ENCODE measurements at regions not wholly inside any gene's neighbourhood (a gene's known extent, or its start where the extent isn't known, plus 50 kb on each side); places are given as distances from the start of the nearest gene placed in this dataset.
A peak's percentile ranks its signal among the peaks of the same experiment; 100 is the strongest.

- Histone ChIP-seq H3K27me3 (replicated peaks; ENCODE audit: insufficient read depth) (no peaks in the 10 kb centered on the region), H3K79me2 (ENCODE audit: insufficient read depth) (no peaks in the 10 kb centered on the region), H3K36me3 (ENCODE audit: low read depth) (no peaks in the 10 kb centered on the region), H3K4me3 (no peak overlapping the region), H3K27ac (no peak overlapping the region), H3K9me2 (ENCODE audit: insufficient read depth) (no peaks in the 10 kb centered on the region), H3F3A (ENCODE audit: insufficient read depth) (no peaks in the 10 kb centered on the region), H4K20me1 (ENCODE audit: insufficient read depth) (no peaks in the 10 kb centered on the region), H3K4me1 (ENCODE audit: insufficient read depth) (no peaks in the 10 kb centered on the region), H3K4me2 (ENCODE audit: unreplicated experiment) (no peak overlapping the region), H3K9ac (no peak overlapping the region), H2AFZ (no peak overlapping the region), H3K9me3 (ENCODE audit: low read depth) (no peaks in the 10 kb centered on the region)
- in situ Hi-C loops (cut with MboI) = no loop called here
- TF ChIP-seq EZH2phosphoT487 (IDR thresholded peaks at IDR 0.05; ENCODE audit: insufficient read depth, low read depth) (no peak), EZH2 (IDR thresholded peaks at IDR 0.05; ENCODE audit: insufficient read depth, poor library complexity, severe bottlenecking) (no peak)
- 43 to 49% methylated on average over 5 of the region's 5 CpGs for WGBS, 2 experiments (ENCODE audit: low coverage in 1 of 2, low lambda C conversion rate in 2 of 2, missing lambda C conversion rate in 2 of 2)
- DNase-seq = no peak
Measured at GRCh38 chr2:7490672-7491071, 573.5 kb downstream of the RNF144A start.

GRCh38 chr2:7492719-7493118, 575.5 kb downstream of the RNF144A start:
- H3K4me1 ChIP-seq (ENCODE audit: insufficient read depth) = no peaks in the 10 kb centered on the region
- no peak overlapping the region for H3K9ac ChIP-seq
- no peaks in the 10 kb centered on the region for H3F3A ChIP-seq (ENCODE audit: insufficient read depth)
- H3K27ac ChIP-seq = no peak overlapping the region
- H2AFZ ChIP-seq = no peak overlapping the region
- H3K79me2 ChIP-seq (ENCODE audit: insufficient read depth) = no peaks in the 10 kb centered on the region
- no peaks in the 10 kb centered on the region for H4K20me1 ChIP-seq (ENCODE audit: insufficient read depth)
- in situ Hi-C loops (cut with MboI) = no loop called here
- 69 to 74% methylated on average over 1 of the region's 1 CpG for WGBS, 2 experiments (ENCODE audit: low coverage in 1 of 2, low lambda C conversion rate in 2 of 2, missing lambda C conversion rate in 2 of 2)
- DNase-seq = no peak
- no peak for TF ChIP-seq EZH2phosphoT487 (IDR thresholded peaks at IDR 0.05; ENCODE audit: insufficient read depth, low read depth)
- TF ChIP-seq EZH2 (IDR thresholded peaks at IDR 0.05; ENCODE audit: insufficient read depth, poor library complexity, severe bottlenecking) = no peak
- H3K27me3 ChIP-seq (replicated peaks; ENCODE audit: insufficient read depth) = no peaks in the 10 kb centered on the region
- no peak overlapping the region for H3K4me3 ChIP-seq
- no peaks in the 10 kb centered on the region for H3K36me3 ChIP-seq (ENCODE audit: low read depth)
- H3K9me3 ChIP-seq (ENCODE audit: low read depth) = no peaks in the 10 kb centered on the region
- H3K9me2 ChIP-seq (ENCODE audit: insufficient read depth) = no peaks in the 10 kb centered on the region
- H3K4me2 ChIP-seq (ENCODE audit: unreplicated experiment) = no peak overlapping the region

- H3K4me2 ChIP-seq (ENCODE audit: unreplicated experiment) = no peak overlapping the region
- DNase-seq = peak; percentile 7
- in situ Hi-C loops (cut with MboI) = no loop called here
Measured at GRCh38 chr2:7497178-7497577, 580.0 kb downstream of the RNF144A start.

GRCh38 chr2:7499018-7499417, 581.8 kb downstream of the RNF144A start:
- no peak for DNase-seq
- H3K9ac ChIP-seq = no peak overlapping the region
- H3K9me2 ChIP-seq (ENCODE audit: insufficient read depth) = no peaks in the 10 kb centered on the region
- H3K27me3 ChIP-seq (replicated peaks; ENCODE audit: insufficient read depth) = no peaks in the 10 kb centered on the region
- 84 to 90% methylated on average over 2 of the region's 2 CpGs for WGBS, 2 experiments (ENCODE audit: low coverage in 1 of 2, low lambda C conversion rate in 2 of 2, missing lambda C conversion rate in 2 of 2)
- in situ Hi-C loops (cut with MboI) = no loop called here
- no peaks in the 10 kb centered on the region for H3K36me3 ChIP-seq (ENCODE audit: low read depth)
- H3K4me1 ChIP-seq (ENCODE audit: insufficient read depth) = no peaks in the 10 kb centered on the region
- no peaks in the 10 kb centered on the region for H3F3A ChIP-seq (ENCODE audit: insufficient read depth)
- no peak for TF ChIP-seq EZH2 (IDR thresholded peaks at IDR 0.05; ENCODE audit: insufficient read depth, poor library complexity, severe bottlenecking)
- TF ChIP-seq EZH2phosphoT487 (IDR thresholded peaks at IDR 0.05; ENCODE audit: insufficient read depth, low read depth) = no peak
- no peak overlapping the region for H2AFZ ChIP-seq
- H4K20me1 ChIP-seq (ENCODE audit: insufficient read depth) = no peaks in the 10 kb centered on the region
- H3K9me3 ChIP-seq (ENCODE audit: low read depth) = no peaks in the 10 kb centered on the region
- H3K27ac ChIP-seq = no peak overlapping the region
- no peak overlapping the region for H3K4me2 ChIP-seq (ENCODE audit: unreplicated experiment)
- no peak overlapping the region for H3K4me3 ChIP-seq
- no peaks in the 10 kb centered on the region for H3K79me2 ChIP-seq (ENCODE audit: insufficient read depth)

More at GRCh38 chr2:7497178-7497577, 580.0 kb downstream of the RNF144A start:
- no peak overlapping the region for H3K27ac ChIP-seq
- WGBS, 2 experiments (ENCODE audit: low coverage in 1 of 2, low lambda C conversion rate in 2 of 2, missing lambda C conversion rate in 2 of 2) = 57 to 65% methylated on average over 4 of the region's 4 CpGs
- H2AFZ ChIP-seq = no peak overlapping the region
- H3F3A ChIP-seq (ENCODE audit: insufficient read depth) = no peaks in the 10 kb centered on the region
- no peaks in the 10 kb centered on the region for H3K9me3 ChIP-seq (ENCODE audit: low read depth)
- no peaks in the 10 kb centered on the region for H3K4me1 ChIP-seq (ENCODE audit: insufficient read depth)
- no peaks in the 10 kb centered on the region for H3K36me3 ChIP-seq (ENCODE audit: low read depth)
- no peaks in the 10 kb centered on the region for H4K20me1 ChIP-seq (ENCODE audit: insufficient read depth)
- no peaks in the 10 kb centered on the region for H3K27me3 ChIP-seq (replicated peaks; ENCODE audit: insufficient read depth)
- no peaks in the 10 kb centered on the region for H3K79me2 ChIP-seq (ENCODE audit: insufficient read depth)
- no peak overlapping the region for H3K9ac ChIP-seq
- no peaks in the 10 kb centered on the region for H3K9me2 ChIP-seq (ENCODE audit: insufficient read depth)
- TF ChIP-seq EZH2phosphoT487 (IDR thresholded peaks at IDR 0.05; ENCODE audit: insufficient read depth, low read depth) (no peak), EZH2 (IDR thresholded peaks at IDR 0.05; ENCODE audit: insufficient read depth, poor library complexity, severe bottlenecking) (no peak)
- H3K4me3 ChIP-seq = no peak overlapping the region

- H3K4me3 ChIP-seq = no peak overlapping the region
- H3K4me2 ChIP-seq (ENCODE audit: unreplicated experiment) = no peak overlapping the region
- DNase-seq = no peak
- H3K9me2 ChIP-seq (ENCODE audit: insufficient read depth) = no peaks in the 10 kb centered on the region
- in situ Hi-C loops (cut with MboI) = no loop called here
- H3K79me2 ChIP-seq (ENCODE audit: insufficient read depth) = no peaks in the 10 kb centered on the region
- H3K27me3 ChIP-seq (replicated peaks; ENCODE audit: insufficient read depth) = no peaks in the 10 kb centered on the region
- TF ChIP-seq EZH2phosphoT487 (IDR thresholded peaks at IDR 0.05; ENCODE audit: insufficient read depth, low read depth) = no peak
- no peak for TF ChIP-seq EZH2 (IDR thresholded peaks at IDR 0.05; ENCODE audit: insufficient read depth, poor library complexity, severe bottlenecking)
- no peak overlapping the region for H2AFZ ChIP-seq
- no peaks in the 10 kb centered on the region for H3K36me3 ChIP-seq (ENCODE audit: low read depth)
- H3K27ac ChIP-seq = no peak overlapping the region
- H3F3A ChIP-seq (ENCODE audit: insufficient read depth) = no peaks in the 10 kb centered on the region
- H3K9me3 ChIP-seq (ENCODE audit: low read depth) = no peaks in the 10 kb centered on the region
- H4K20me1 ChIP-seq (ENCODE audit: insufficient read depth) = no peaks in the 10 kb centered on the region
- H3K4me1 ChIP-seq (ENCODE audit: insufficient read depth) = no peaks in the 10 kb centered on the region
- H3K9ac ChIP-seq = no peak overlapping the region
Measured at GRCh38 chr2:7502336-7502735, 585.1 kb downstream of the RNF144A start.

Data from GM23248 (cell line).